Dermis blood vessel endothelial cell (primary cell): ENCODE measurements at regions not wholly inside any gene's neighbourhood (a gene's known extent, or its start where the extent isn't known, plus 50 kb on each side); places are given as distances from the start of the nearest gene placed in this dataset.
"Not testable (repeated sequence)": the region's sequence is repeated elsewhere in the genome, so short reads cannot be mapped to it uniquely, and the experiment has no call there.

Source experiments
- DNase-seq: peaks from one replicate; pipeline ENCODE4 v3.0.0; 2010

DNA sequence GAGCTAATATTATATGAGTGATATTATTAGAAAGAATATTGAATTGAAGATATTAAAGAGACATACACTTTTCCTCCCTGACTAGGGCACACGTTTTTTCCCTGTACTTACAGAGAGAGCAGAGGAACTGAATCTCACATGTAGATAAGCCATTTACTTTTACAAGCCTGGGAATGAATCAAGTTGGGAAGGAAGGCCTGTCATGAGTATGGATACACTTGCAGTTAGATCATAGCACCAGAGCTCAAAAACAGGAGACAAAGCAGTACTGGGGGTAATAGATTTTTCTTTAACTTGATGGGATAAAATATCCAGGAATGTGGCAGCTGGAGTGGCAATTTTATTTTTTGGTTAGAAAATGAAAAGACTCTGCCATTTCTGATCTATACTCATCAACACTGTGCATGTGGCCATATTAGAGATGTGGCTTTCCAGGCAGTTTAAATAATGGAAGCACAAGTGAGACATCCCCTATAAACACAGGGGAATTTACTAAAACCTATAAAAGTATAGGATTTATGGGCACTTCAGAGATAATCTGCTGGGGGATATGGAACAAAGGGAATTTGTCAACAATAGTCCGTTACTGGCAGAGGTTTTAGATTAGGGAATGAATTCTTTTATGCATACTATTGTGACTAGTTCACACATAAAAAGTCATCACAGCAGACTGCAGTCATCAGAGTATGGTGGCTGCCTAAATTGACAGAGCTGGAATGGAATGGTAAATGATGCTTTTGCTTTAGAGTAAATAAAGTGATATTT is 657.7 kb upstream of the MBL2 start:
- no peak for DNase-seq

- no peak for DNase-seq
Observed at GRCh38 chr10:53422223-53422888, 649.8 kb upstream of the MBL2 start.

DNA sequence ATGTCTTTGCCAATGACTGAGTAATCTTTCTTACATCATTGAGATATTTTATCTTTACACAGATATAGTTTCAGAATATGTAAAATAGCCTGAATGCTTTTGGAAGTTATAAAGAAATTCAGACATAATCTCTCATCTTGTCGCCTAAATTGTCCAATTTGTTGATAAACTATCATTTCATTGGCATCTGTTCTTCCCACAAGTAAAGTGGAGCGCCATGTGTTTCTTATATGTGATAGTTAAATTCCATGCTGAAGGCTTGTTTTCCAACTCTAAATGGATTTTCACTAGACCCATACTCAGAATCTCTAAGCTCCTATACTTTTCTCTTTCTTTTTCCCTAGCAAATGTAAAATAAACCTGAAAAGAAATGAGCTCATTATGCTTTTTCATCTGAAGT is 640.1 kb upstream of the MBL2 start:
- no peak for DNase-seq

DNA sequence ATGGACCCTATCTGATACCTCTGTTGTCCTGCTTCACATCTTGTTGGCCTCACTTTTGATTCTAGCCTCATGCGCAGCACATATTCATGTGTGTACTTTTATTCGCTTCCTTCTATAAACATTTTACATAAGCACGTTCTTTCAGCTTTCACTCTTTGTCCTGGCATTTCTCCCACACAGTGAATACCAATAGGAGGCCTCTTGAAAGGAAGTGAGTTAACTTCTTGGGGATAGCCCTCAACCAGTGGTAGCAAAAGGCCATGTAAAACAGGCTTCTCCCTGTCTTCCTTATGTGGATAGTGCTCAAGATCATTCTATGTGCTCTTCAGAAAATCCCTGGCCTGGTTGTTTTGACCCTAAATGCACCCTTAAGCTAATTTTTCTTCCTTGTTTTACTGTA is 633.9 kb upstream of the MBL2 start:
- no peak for DNase-seq

GRCh38 chr10:53403688-53404087 is 631.1 kb upstream of the MBL2 start:
- DNase-seq = peak; percentile 11

DNA sequence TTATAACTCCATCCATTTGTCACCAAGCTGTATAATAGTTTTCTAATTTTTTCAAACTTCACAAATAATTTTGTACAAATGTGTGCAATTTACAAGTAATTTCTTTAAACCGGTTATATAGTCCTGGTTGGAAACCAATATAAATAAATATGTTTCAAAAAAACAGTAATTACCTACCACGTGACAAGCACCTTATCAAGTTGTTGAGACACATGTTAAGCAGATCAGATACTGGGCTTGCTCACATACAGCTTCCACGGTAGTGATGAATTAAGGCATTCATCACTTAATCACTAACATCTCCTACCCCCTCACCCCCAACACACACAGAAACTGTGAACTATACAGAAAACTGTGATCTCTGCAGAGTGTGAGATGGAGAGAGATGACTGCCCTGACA is 630.0 kb upstream of the MBL2 start:
- DNase-seq = no peak

DNA sequence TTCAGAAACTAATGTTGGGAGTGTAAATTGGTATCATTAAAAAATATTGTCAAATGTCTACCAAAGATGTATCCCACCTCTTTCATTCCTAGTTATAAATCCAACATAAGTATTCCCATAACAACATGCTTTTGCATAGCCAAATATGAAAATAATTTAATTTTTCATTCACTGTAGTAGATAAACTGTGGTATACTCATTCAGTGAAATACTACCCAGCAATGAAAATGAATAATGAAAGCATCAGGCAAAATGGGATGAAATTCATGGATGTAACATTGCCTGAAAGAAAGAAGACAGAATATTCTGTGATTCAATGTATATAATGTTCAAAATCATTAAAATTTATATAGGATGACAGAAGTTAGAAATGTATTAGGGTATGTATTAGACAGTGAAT is 629.0 kb upstream of the MBL2 start:
- DNase-seq = no peak

DNA sequence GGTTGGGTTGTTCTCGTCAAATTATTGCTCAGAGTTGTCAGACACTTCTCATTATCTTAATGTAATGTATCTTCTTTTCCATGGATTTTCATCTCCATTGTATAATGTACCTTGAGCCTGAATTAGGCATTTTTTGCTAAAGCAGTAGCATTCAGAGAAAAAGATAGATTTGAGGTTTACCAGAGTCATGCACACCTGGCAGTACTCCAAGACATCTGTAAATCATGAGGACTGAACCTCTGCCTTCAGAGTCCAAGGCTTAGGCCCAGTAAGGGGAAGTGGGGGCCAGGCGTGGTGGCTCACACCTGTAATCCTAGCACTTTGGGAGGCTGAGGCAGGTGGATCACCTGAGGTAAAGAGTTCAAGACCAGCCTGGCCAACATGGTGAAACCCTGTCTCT is 624.3 kb upstream of the MBL2 start:
- DNase-seq = no peak

GRCh38 chr10:53395449-53395848 is 622.9 kb upstream of the MBL2 start:
- DNase-seq = no peak

- no peak for DNase-seq
Observed at GRCh38 chr10:53387562-53387961, 615.0 kb upstream of the MBL2 start.

GRCh38 chr10:53382543-53382942 is 610.0 kb upstream of the MBL2 start:
- no peak for DNase-seq

DNA sequence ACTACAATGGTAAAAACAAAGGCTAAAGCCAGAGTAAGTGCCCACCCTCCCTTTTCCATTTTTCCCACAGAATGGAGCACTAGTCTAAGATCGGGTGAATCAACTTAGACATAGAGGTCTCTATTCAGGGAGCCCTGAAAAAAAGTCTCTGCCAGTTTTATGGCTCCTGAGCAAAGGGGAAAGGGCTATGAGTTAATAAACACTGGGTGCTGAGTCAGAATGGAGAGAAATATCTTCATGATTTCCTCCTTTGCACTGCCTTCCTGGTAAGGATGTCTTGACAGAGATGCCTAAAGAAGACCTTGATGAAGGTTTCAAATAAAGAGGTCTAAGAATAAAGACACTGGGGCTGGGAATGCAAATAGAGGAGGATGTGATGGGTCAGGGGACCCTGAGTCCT is 607.4 kb upstream of the MBL2 start:
- DNase-seq = no peak

- DNase-seq = no peak
Observed at GRCh38 chr10:53370347-53370746, 597.8 kb upstream of the MBL2 start.

GRCh38 chr10:53361936-53362335 is 589.4 kb upstream of the MBL2 start:
- no peak for DNase-seq

- DNase-seq = no peak
Observed at GRCh38 chr10:53361281-53361680, 588.7 kb upstream of the MBL2 start.

DNA sequence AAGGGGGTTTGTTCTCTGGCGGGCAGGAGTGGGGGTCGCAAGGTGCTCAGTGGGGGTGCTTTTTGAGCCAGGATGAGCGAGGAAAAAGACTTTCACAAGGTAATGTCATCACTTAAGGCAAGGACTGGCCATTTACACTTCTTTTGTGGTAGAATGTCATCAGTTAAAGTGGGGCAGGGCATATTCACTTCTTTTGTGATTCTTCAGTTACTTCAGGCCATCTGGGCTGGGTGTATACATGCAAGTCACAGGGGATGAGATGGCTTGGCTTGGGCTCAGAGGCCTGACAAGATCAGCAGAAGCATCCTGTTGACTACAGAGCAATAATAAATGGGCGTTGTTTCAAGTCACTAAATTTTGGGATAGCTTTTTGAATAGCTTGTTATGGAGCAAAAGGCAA is 586.4 kb upstream of the MBL2 start:
- not testable (repeated sequence) for DNase-seq

DNA sequence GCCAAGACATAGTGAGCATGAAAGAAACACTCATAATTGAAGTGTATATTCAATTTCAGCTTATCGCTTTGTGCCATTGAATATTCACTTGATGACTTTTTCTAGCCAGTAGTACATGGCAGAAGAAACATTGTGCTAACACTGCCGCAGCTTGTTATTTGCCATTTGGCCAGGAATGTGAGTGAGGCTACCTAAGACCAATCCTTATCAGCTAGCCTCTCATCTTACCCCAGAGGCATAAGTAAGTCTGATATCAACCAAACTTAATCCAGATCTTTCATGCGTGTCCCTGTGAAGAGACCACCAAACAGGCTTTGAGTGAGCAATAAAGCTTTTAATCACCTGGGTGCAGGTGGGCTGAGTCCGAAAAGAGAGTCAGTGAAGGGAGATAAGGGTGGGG is 586.0 kb upstream of the MBL2 start:
- no peak for DNase-seq

GRCh38 chr10:53357587-53357986 is 585.0 kb upstream of the MBL2 start:
- no peak for DNase-seq

DNA sequence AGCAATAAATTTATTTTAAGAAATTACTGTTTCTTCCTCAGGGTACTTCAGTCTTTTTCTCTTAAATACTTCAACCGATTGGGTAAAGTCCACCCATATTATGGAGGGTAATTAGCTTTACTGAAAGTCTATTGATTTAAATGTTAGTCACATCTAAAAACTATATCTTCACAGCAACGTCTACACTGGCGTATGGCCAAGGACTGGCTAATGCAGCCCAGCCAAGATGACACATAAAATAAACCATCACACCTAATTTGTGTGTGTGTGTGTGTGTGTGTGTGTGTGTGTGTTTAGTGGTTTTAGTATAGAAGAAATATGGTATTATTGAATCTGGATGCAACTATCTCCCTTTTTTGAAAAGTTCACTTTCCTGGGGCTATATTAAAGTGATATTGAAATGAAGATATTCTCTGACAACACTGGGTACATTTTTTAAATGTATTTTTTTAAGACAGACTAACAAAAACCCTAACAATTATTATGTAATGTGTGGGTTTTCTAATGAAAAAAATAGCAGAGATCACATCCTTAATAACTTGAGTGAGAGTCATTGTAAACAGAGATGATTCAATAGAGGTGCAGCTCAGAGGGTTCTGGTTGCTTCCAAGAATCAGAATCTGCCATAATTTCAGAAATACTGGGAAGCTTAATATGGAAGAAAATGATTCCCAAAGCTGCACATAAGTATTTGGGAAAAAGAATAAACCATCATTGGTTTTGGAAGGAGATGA is 584.2 kb upstream of the MBL2 start:
- no peak for DNase-seq

GRCh38 chr10:53342531-53342930 is 569.9 kb upstream of the MBL2 start:
- not testable (repeated sequence) for DNase-seq

- DNase-seq = not testable (repeated sequence)
Observed at GRCh38 chr10:53338199-53338598, 565.6 kb upstream of the MBL2 start.

DNA sequence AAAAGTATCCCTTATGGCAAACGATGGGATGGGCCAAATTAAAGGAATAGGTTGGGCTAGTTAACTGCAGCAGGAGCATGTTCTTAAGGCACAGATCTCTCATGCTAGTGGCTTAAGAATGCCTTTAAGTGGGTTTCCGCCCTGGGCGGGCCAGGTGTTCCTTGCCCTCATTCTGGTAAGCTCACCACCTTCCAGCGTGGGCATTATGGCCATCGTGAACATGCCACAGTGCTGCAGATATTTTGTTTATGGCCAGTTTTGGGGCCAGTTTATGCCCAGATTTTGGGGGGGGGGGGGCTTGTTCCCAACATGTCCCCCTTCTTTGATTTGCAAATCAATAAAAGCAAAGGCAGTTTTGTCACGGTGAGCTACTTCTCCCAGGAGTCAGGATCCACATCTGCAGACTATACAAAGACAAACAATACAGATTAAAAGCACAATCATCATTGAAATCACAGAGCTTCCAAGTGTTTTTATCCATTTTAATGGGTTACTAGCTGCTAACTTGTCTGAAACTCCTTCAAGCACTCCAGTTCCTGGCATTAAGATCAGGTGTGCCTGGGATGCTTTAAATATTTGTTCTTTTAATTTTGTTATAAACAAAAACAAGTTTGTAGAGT is 563.3 kb upstream of the MBL2 start:
- DNase-seq = not testable (repeated sequence)

DNA sequence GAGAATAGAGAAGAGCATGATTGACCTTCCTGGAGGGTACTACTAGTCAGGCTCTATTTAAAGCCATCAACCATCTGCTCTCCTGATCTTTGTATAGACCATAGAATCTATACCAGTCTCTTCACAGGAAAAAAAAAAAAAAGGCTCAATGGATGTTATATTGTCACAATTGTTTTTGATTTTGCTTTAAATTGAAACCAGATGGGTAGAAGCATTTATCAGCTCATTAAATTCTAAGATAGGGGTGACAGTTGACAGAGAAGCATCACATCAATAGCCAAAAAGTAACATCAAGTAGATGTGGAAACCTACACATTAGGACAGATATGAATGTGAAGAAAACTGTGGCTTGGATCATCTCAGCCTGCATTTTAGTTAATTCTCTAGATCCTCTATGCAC is 558.9 kb upstream of the MBL2 start:
- no peak for DNase-seq
